Fibroblast of lung (primary cell): ENCODE measurements at regions not wholly inside any gene's neighbourhood (a gene's known extent, or its start where the extent isn't known, plus 50 kb on each side); places are given as distances from the start of the nearest gene placed in this dataset.

ENCODE experiments used
- DNase-seq, 2 donors: peaks; one replicate each; pipeline versions ENCODE4 v3.0.0 to v3.0.0-alpha.2; 2010; ENCODE audit warnings: low read depth in 2 of 2
- H2AFZ ChIP-seq: 2 replicates; pipeline ENCODE4 v1.5.1; 2012; ENCODE audit warnings: low read length, control low read depth, inconsistent platforms
- H3K27ac ChIP-seq: 2 replicates; pipeline ENCODE4 v1.5.1; 2011; ENCODE audit warnings: low read length, control low read depth; ENCODE audit not compliant: insufficient read depth
- H3K27me3 ChIP-seq: 2 replicates; pipeline ENCODE4 v1.5.1; 2011; ENCODE audit warnings: mild to moderate bottlenecking, low read length; ENCODE audit not compliant: control insufficient read depth, insufficient read depth
- H3K36me3 ChIP-seq: 2 replicates; pipeline ENCODE4 v1.5.1; 2011; ENCODE audit warnings: low read length; ENCODE audit not compliant: control insufficient read depth, insufficient read depth
- H3K4me1 ChIP-seq: 2 replicates; pipeline ENCODE4 v1.5.1; 2011; ENCODE audit warnings: low read length; ENCODE audit not compliant: control insufficient read depth, insufficient read depth; ENCODE audit errors: extremely low read depth
- H3K4me2 ChIP-seq: 2 replicates; pipeline ENCODE4 v1.5.1; 2011; ENCODE audit warnings: low read length, control low read depth; ENCODE audit not compliant: insufficient read depth; ENCODE audit errors: extremely low read depth
- H3K4me3 ChIP-seq, 4 experiments: fragments of 200-600 bp in 1 of 4; sonication (generic) in 1 of 4; replicated peaks in 1 of 4; 2 replicates each; pipeline ENCODE4 v1.5.1; 2011 to 2016; ENCODE audit warnings: low read length in 4 of 4, low read depth in 3 of 4, mild to moderate bottlenecking in 3 of 4, control low read depth in 2 of 4, inconsistent platforms in 1 of 4, mixed read lengths in 1 of 4; ENCODE audit not compliant: insufficient read depth in 1 of 4; ENCODE audit errors: control extremely low read depth in 1 of 4
- H3K79me2 ChIP-seq: 2 replicates; pipeline ENCODE4 v1.5.1; 2012; ENCODE audit warnings: mild to moderate bottlenecking, low read length, inconsistent platforms; ENCODE audit not compliant: control insufficient read depth, insufficient read depth
- H3K9ac ChIP-seq: 2 replicates; pipeline ENCODE4 v1.5.1; 2011; ENCODE audit warnings: mild to moderate bottlenecking, low read length, control low read depth; ENCODE audit not compliant: insufficient read depth
- H3K9me3 ChIP-seq: 2 replicates; pipeline ENCODE4 v1.5.1; 2012; ENCODE audit warnings: low read depth, low read length; ENCODE audit not compliant: control insufficient read depth, insufficient read depth
- H4K20me1 ChIP-seq: 2 replicates; pipeline ENCODE4 v1.5.1; 2011; ENCODE audit warnings: low read length; ENCODE audit not compliant: control insufficient read depth, insufficient read depth; ENCODE audit errors: extremely low read depth
- EZH2 ChIP-seq: IDR thresholded peaks from 2 replicates; pipeline ENCODE4 v1.5.1; 2012; ENCODE audit warnings: low read length, control low read depth, mild to moderate bottlenecking; ENCODE audit errors: missing control alignments
- TF ChIP-seq, protein P1 (sequence below), 2 donors: IDR thresholded peaks in 1 of 2; conservative IDR thresholded peaks in 1 of 2; 1 replicate in 1 of 2; 2 replicates in 1 of 2; pipeline ENCODE4 v1.5.1; 2011 to 2012; ENCODE audit warnings: low read length in 2 of 2, control low read depth in 1 of 2, inconsistent platforms in 1 of 2, low read depth in 1 of 2, mild to moderate bottlenecking in 1 of 2

DNA sequence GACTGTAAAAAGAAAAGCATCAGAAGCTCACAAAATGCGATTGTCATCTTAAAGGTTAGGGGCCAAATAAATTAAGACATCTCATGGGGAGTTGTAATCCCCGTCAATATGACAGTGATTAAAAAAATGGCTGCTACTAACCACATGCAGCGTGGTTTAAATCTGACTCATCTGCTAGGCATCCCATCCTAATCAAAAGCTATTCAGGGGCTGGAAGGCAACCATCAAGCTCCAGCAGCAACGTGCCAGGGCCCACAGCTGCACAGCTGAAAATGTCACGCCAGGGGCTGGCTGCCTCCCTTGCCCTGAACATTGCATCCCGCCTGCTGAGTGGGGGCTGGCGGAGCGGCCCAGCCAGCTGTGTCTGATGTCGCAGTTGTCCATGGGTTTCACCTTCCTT lies 66.3 kb upstream of the FRMD4A start:
- no peak for TF ChIP-seq EZH2
- TF ChIP-seq, protein P1, sequence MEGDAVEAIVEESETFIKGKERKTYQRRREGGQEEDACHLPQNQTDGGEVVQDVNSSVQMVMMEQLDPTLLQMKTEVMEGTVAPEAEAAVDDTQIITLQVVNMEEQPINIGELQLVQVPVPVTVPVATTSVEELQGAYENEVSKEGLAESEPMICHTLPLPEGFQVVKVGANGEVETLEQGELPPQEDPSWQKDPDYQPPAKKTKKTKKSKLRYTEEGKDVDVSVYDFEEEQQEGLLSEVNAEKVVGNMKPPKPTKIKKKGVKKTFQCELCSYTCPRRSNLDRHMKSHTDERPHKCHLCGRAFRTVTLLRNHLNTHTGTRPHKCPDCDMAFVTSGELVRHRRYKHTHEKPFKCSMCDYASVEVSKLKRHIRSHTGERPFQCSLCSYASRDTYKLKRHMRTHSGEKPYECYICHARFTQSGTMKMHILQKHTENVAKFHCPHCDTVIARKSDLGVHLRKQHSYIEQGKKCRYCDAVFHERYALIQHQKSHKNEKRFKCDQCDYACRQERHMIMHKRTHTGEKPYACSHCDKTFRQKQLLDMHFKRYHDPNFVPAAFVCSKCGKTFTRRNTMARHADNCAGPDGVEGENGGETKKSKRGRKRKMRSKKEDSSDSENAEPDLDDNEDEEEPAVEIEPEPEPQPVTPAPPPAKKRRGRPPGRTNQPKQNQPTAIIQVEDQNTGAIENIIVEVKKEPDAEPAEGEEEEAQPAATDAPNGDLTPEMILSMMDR (conservative IDR thresholded peaks at IDR 0.05 in 1 of 2, IDR thresholded peaks at IDR 0.05 in 1 of 2; ENCODE audit: low read depth in 1 of 2, low read length in 2 of 2): no peak
- Histone ChIP-seq H3K4me2 (no peak overlapping the region), H3K4me3 (no peak overlapping the region), H3K4me1 (peaks cover 5% of the 10 kb centered on the region), H4K20me1 (no peaks in the 10 kb centered on the region), H3K79me2 (no peaks in the 10 kb centered on the region), H3K9ac (no peak overlapping the region), H3K36me3 (no peaks in the 10 kb centered on the region), H2AFZ (no peak overlapping the region), H3K9me3 (no peaks in the 10 kb centered on the region), H3K27me3 (no peaks in the 10 kb centered on the region), H3K27ac (peak overlapping the region; percentile 83)
- DNase-seq: peak; percentile 97 to 100

DNA sequence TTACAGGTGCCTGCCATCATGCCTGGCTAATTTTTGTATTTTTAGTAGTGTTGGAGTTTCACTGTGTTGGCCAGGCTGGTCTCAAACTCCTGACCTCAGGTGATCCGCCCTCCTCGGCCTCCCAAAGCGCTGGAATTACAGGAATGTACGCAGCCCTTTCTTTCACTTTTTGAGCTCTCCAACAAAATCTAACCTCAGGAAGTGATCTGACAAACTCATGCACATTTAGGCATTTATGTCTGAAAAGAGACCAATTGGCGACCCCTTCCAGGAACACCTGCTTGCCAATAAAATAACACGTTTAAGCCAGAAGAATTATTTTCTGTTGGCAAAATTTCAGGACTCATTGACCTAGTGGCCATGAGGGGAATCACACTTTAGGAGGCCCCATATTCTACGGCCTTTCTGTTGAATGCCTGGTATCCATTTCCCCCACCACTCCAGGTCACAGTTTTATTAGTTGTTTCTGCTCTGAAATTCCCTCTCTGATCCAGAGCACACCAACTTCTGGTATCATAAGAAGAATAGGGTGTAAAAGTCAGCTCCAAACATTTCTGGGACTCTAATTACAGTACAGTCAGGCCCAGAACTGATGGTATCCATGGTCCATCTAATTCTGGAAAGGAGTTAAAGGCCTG lies 65.8 kb upstream of the FRMD4A start:
- Histone ChIP-seq H3K4me3 (no peak overlapping the region), H4K20me1 (no peaks in the 10 kb centered on the region), H3K79me2 (no peaks in the 10 kb centered on the region), H3K36me3 (no peaks in the 10 kb centered on the region), H3K27ac (peak overlapping the region; percentile 83), H3K27me3 (no peaks in the 10 kb centered on the region), H3K9ac (no peak overlapping the region), H3K4me1 (peaks cover 5% of the 10 kb centered on the region), H3K4me2 (peak overlapping the region; percentile 13), H2AFZ (no peak overlapping the region), H3K9me3 (no peaks in the 10 kb centered on the region)
- TF ChIP-seq, protein P1 (conservative IDR thresholded peaks at IDR 0.05 in 1 of 2, IDR thresholded peaks at IDR 0.05 in 1 of 2; ENCODE audit: low read depth in 1 of 2, low read length in 2 of 2): peak; percentile 51 to 71
- TF ChIP-seq EZH2: no peak
- peak in 1 of 2 donors; percentile 86 for DNase-seq

DNA sequence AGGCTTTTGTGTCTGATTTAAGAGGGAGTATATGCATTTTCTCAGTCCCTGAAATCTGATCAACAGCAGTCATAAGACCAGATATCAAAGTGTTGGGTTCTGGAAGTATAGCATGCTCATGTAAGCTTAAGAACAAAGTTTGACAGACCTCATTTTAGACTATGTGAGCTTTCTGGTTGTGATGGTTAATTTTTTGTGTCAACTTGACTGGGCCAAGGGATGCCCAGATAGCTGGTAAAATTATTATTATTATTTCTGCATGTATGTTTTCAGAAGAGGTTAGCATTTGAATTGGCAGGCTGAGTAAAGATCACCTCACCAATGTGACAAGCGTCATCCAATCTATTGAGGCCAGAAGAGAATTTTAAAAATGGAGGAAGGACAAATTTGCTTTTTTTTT lies 63.5 kb upstream of the FRMD4A start:
- H3K79me2 ChIP-seq: no peaks in the 10 kb centered on the region

More for the DNA sequence above, 63.5 kb upstream of the FRMD4A start:
- DNase-seq: no peak
- Histone ChIP-seq H3K4me1 (peaks cover 5% of the 10 kb centered on the region), H3K27me3 (no peaks in the 10 kb centered on the region), H3K9me3 (no peaks in the 10 kb centered on the region), H3K4me3 (no peak overlapping the region), H3K9ac (no peak overlapping the region), H3K4me2 (no peak overlapping the region), H2AFZ (no peak overlapping the region), H4K20me1 (no peaks in the 10 kb centered on the region), H3K36me3 (no peaks in the 10 kb centered on the region), H3K27ac (no peak overlapping the region)
- TF ChIP-seq, protein P1 (conservative IDR thresholded peaks at IDR 0.05 in 1 of 2, IDR thresholded peaks at IDR 0.05 in 1 of 2; ENCODE audit: low read depth in 1 of 2, low read length in 2 of 2): no peak
- no peak for TF ChIP-seq EZH2
